Right atrium auricular region (tissue), 2 donors: ENCODE measurements at regions not wholly inside any gene's neighbourhood (a gene's known extent, or its start where the extent isn't known, plus 50 kb on each side); places are given as distances from the start of the nearest gene placed in this dataset.

Experiments
- DNase-seq: peaks from one replicate; pipeline ENCODE4 v3.0.0-alpha.2; 2019; ENCODE audit warnings: low spot score
- H3K27ac ChIP-seq, 2 donors: fragments of 200-600 bp; sonication (generic); 1 replicate in 1 of 2; 2 replicates in 1 of 2; pipeline ENCODE4 v1.5.1; 2016 to 2019
- H3K27me3 ChIP-seq, 2 donors: fragments of 200-600 bp; sonication (generic); one replicate each; pipeline versions ENCODE4 v1.5.1 to v1.6.0; 2017 to 2019
- H3K36me3 ChIP-seq: fragments of 200-600 bp; sonication (generic); one replicate; pipeline ENCODE4 v1.5.1; 2016
- H3K4me1 ChIP-seq, 2 donors: fragments of 200-600 bp; sonication (generic); one replicate each; pipeline versions ENCODE4 v1.5.1 to v1.6.0; 2017 to 2019
- H3K4me3 ChIP-seq, 2 donors: fragments of 200-600 bp; sonication (generic); 1 replicate in 1 of 2; 2 replicates in 1 of 2; pipeline ENCODE4 v1.5.1; 2017 to 2019; ENCODE audit warnings: mild to moderate bottlenecking in 1 of 2, moderate library complexity in 1 of 2
- H3K9me3 ChIP-seq, 2 donors: fragments of 200-600 bp; sonication (generic); one replicate each; pipeline ENCODE4 v1.5.1; 2019
- CTCF ChIP-seq, 2 donors: fragments of 200-600 bp; sonication (generic); IDR thresholded peaks; one replicate each; pipeline ENCODE4 v1.5.1; 2019; ENCODE audit warnings: antibody characterized with exemption in 2 of 2

DNA sequence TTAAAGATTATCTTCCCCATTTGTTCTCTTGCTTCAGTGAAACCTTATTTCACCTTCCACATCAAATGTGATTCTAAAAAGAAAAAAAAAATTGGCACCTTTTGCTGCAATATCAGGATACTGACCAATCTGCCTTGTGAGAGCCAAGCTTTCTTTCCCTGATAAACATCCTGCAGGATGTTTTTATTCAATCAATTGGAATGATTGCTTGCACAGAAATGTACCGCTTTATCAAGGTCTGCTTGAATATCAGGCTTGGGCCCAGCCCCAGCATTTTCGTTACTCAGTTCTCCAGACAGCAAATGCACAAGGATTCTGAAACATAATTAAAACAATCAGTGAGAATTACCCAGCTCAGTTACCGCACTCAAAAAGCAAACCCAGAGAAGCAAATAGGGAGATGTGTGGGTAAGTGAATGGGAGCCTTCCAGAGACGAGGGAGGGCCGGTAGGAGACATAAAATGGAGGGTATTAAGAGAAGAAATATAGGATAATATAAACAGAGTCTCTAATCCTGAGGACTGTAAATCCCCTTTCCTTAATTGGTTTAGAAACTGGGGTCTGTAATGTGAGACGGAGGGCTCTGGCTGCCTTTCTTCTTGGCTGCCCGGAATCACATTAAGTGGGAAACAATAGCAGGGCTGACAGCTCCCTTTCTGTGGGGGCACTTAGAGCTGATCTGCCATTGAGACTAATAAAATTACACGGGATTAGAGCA, 291.8 kb downstream of the ICOS start:
- Histone ChIP-seq H3K9me3 (no peaks in the 10 kb centered on the region), H3K4me3 (no peak overlapping the region), H3K27me3 (no peaks in the 10 kb centered on the region), H3K4me1 (peaks cover 0 to 17% of the 10 kb centered on the region in 2 donors), H3K36me3 (no peaks in the 10 kb centered on the region), H3K27ac (no peak overlapping the region)
- no peak for TF ChIP-seq CTCF (IDR thresholded peaks at IDR 0.05)
- no peak for DNase-seq

GRCh38 chr2:204234248-204234647, 297.7 kb downstream of the ICOS start:
- H3K27ac ChIP-seq = no peak overlapping the region
- no peak for DNase-seq
- no peaks in the 10 kb centered on the region for H3K9me3 ChIP-seq
- no peaks in the 10 kb centered on the region for H3K36me3 ChIP-seq
- no peaks in the 10 kb centered on the region for H3K4me1 ChIP-seq
- no peak overlapping the region for H3K4me3 ChIP-seq
- TF ChIP-seq CTCF (IDR thresholded peaks at IDR 0.05) = no peak
- H3K27me3 ChIP-seq = no peaks in the 10 kb centered on the region

GRCh38 chr2:204234879-204235278, 298.3 kb downstream of the ICOS start:
- Histone ChIP-seq H3K27ac (no peak overlapping the region), H3K27me3 (no peaks in the 10 kb centered on the region), H3K9me3 (no peaks in the 10 kb centered on the region), H3K4me1 (no peaks in the 10 kb centered on the region), H3K4me3 (no peak overlapping the region), H3K36me3 (no peaks in the 10 kb centered on the region)
- no peak for TF ChIP-seq CTCF (IDR thresholded peaks at IDR 0.05)
- DNase-seq = no peak

- no peak overlapping the region for H3K27ac ChIP-seq
- H3K27me3 ChIP-seq = no peaks in the 10 kb centered on the region
- H3K36me3 ChIP-seq = no peaks in the 10 kb centered on the region
- H3K9me3 ChIP-seq = no peaks in the 10 kb centered on the region
- TF ChIP-seq CTCF (IDR thresholded peaks at IDR 0.05) = no peak
- no peaks in the 10 kb centered on the region for H3K4me1 ChIP-seq
- no peak overlapping the region for H3K4me3 ChIP-seq
- no peak for DNase-seq
These were observed 300.9 kb downstream of the ICOS start for GRCh38 chr2:204237416-204237815.

- Histone ChIP-seq H3K4me1 (no peaks in the 10 kb centered on the region), H3K27me3 (no peaks in the 10 kb centered on the region), H3K9me3 (no peaks in the 10 kb centered on the region), H3K27ac (no peak overlapping the region), H3K36me3 (no peaks in the 10 kb centered on the region), H3K4me3 (no peak overlapping the region)
- DNase-seq = no peak
- TF ChIP-seq CTCF (IDR thresholded peaks at IDR 0.05) = no peak
These were observed 303.0 kb downstream of the ICOS start for GRCh38 chr2:204239411-204240165.
